GM21423 (cell line): ENCODE measurements at regions not wholly inside any gene's neighbourhood (a gene's known extent, or its start where the extent isn't known, plus 50 kb on each side); places are given as distances from the start of the nearest gene placed in this dataset.

Experiments used
- ATAC-seq: cut with Tn5 transposase; IDR thresholded peaks from one replicate; pipeline ENCODE4 v1.9.1; 2021; ENCODE audit warnings: mild to moderate bottlenecking, moderate library complexity; ENCODE audit not compliant: unreplicated experiment

DNA sequence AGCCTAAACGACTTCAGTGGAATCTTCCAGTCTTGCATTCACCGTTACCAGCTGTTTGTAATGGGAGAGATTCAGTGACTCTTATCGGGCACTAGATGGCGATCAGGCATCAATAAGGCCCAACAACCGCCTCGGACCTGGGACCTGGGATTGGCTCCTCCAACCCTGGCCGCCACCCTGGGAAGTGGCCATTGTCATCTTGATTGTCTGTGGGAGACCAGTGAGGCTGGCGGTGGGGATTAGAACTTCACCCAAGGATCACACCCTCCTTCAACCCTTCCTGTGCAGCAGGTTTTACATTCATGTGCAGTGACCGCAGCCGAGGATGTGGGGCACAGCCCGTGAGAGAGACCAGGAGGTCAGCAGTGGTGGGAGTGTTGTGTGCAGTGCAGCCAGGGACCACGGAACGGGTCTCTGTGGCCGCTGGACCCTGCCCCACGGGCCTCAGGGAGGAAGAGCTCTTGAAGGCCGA, 85.3 kb downstream of the SPP2 start:
- no peak for ATAC-seq

DNA sequence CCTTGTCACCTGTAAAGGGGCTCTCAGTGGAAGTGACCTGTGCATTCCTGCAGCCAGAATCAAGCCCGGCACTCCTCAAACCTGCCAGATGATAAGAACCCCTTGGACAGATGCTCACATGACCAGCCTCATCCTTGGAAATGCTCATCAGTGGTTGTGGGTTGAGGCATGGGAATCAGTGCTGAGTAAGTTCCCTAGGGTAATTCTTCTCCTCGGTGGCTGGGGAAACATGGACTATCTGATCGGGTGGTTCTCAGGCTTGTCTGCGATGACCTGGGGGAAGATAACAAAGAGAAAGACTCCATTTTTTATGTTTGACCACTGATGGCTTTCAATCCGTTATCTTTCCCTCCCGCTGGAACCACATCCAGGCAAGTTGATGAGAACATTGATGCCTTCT, 84.0 kb downstream of the SPP2 start:
- no peak for ATAC-seq

DNA sequence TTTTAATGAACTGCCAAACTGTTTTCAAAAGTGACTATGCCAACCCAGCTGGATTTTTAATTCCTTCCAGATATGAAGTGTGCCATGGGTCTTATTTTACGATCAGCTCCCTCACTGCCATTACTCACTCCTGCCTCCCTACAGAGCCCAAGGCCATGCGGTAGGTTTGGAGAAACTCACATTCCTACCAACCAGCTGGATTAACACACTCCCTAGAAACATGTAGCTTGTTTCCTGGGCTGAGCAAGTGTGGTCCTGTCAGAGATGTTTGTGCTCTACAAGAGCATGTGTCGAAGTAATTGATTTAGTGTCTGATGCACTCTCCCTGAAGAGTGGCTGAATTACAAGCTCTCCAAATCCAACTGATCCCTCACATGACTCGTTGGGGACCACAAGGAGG, 82.5 kb downstream of the SPP2 start:
- no peak for ATAC-seq

GRCh38 chr2:234130777-234131181, 80.3 kb downstream of the SPP2 start:
- no peak for ATAC-seq

- no peak for ATAC-seq
These were observed 78.1 kb downstream of the SPP2 start for GRCh38 chr2:234128606-234129005.
